ENCODE measurements at regions not wholly inside any gene's neighbourhood (a gene's known extent, or its start where the extent isn't known, plus 50 kb on each side); places are given as distances from the start of the nearest gene placed in this dataset.

- TF ChIP-seq CTCF (IDR thresholded peaks at IDR 0.05) (no peak), POLR2A (IDR thresholded peaks at IDR 0.05) (no peak)
These were observed 144.9 kb upstream of the ZNF507 start for GRCh38 chr19:32200312-32201038.
